Lung (tissue), 11 donors: ENCODE measurements at regions not wholly inside any gene's neighbourhood (a gene's known extent, or its start where the extent isn't known, plus 50 kb on each side); places are given as distances from the start of the nearest gene placed in this dataset.

Experiments used
- ATAC-seq: fragments of 200-7000 bp; cut with Tn5 transposase; one replicate; pipeline ENCODE4 v1.9.1; 2020; ENCODE audit warnings: moderate number of reproducible peaks; ENCODE audit not compliant: insufficient read depth, low FRiP score
- DNase-seq, 3 donors: peaks; one replicate each; pipeline ENCODE4 v3.0.0-alpha.2; 2013 to 2017
- H3K27ac ChIP-seq, 2 donors: one replicate each; pipeline ENCODE4 v1.5.1; 2013; ENCODE audit warnings: mild to moderate bottlenecking in 2 of 2, moderate library complexity in 2 of 2, control low read depth in 1 of 2, inconsistent platforms in 1 of 2, low read depth in 1 of 2, low read length in 1 of 2
- H3K27me3 ChIP-seq, 3 donors: one replicate each; pipeline ENCODE4 v1.5.1; 2013; ENCODE audit warnings: low read length in 2 of 3; ENCODE audit not compliant: control insufficient read depth in 3 of 3, insufficient read depth in 3 of 3
- H3K36me3 ChIP-seq, 4 donors: one replicate each; pipeline ENCODE4 v1.5.1; 2013; ENCODE audit warnings: low read length in 4 of 4, mild to moderate bottlenecking in 1 of 4, moderate library complexity in 1 of 4; ENCODE audit not compliant: control insufficient read depth in 4 of 4, insufficient read depth in 4 of 4
- H3K4me1 ChIP-seq, 5 donors: one replicate each; pipeline ENCODE4 v1.5.1; 2013; ENCODE audit warnings: low read length in 5 of 5, mild to moderate bottlenecking in 2 of 5, moderate library complexity in 1 of 5; ENCODE audit not compliant: control insufficient read depth in 5 of 5, insufficient read depth in 5 of 5
- H3K4me3 ChIP-seq: one replicate; pipeline ENCODE4 v1.5.1; 2013; ENCODE audit warnings: mild to moderate bottlenecking, control low read depth, moderate library complexity
- H3K9ac ChIP-seq, 2 donors: one replicate each; pipeline ENCODE4 v1.5.1; 2013; ENCODE audit warnings: low read length in 2 of 2, control low read depth in 1 of 2; ENCODE audit not compliant: insufficient read depth in 1 of 2
- H3K9me3 ChIP-seq, 4 donors: one replicate each; pipeline ENCODE4 v1.5.1; 2013; ENCODE audit warnings: low read length in 3 of 4, mild to moderate bottlenecking in 1 of 4, moderate library complexity in 1 of 4; ENCODE audit not compliant: control insufficient read depth in 4 of 4, insufficient read depth in 3 of 4
- WGBS, 2 donors: extraction: QIAGEN DNeasy Blood & Tissue Kit; methylation state at CpG; one replicate each; pipeline ENCODE4 v1.1.7; 2013; 5-methylcytosine and 5-hydroxymethylcytosine counted together
- TF ChIP-seq, protein P1 (sequence below): IDR thresholded peaks from 2 replicates; pipeline ENCODE4 v1.5.1; 2012; ENCODE audit warnings: mild to moderate bottlenecking; ENCODE audit errors: control extremely low read depth, extremely low read depth
- donor health status: control.
- donor health status: control.
- donor health status: Bipolar disorder and iron deficiency.
- donor health status: healthy.
- donor health status: DM: yes; HTN: yes; CAD: no.

DNA sequence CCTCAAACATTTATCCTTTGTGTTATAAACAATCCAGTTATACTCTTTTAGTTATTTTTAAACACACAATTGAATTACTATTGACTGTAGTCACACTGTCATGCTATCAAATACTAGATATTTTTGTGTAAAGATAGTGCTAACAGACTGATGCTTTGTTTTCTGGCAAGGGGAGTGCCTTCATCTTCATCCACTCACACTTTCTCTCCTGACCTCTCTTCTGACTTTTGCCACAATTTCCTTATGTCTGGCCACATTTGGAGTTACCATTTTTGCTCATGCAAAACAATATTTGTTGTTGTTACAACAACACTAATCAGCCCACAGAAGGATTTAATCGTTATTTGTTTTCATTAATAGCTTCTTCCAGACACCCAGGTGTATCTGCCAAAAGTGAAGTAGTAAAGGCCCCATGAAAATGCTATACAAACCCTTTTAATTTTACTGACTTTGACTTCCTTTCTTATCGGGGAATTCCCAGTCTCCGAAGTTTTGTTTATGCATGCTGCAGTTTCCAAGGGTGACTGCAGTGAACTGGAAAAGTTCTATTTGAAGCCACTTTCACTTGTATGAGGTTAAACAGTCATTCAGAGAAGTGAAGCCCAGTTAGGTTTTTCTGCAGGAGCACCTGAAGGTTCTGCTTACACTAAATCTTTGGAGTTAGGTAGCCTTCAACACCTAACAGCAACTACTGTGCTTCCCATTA is 66.1 kb upstream of the FRY start:
- Histone ChIP-seq H3K4me1 (peaks cover 0 to 28% (median 4%) of the 10 kb centered on the region in 5 donors), H3K9ac (peak overlapping the region in 1 of 2 donors; percentile 42), H3K4me3 (no peak overlapping the region), H3K27me3 (no peaks in the 10 kb centered on the region), H3K27ac (no peak overlapping the region), H3K9me3 (peaks cover 0 to 2% (median 0%) of the 10 kb centered on the region in 4 donors), H3K36me3 (no peaks in the 10 kb centered on the region)
- ATAC-seq (no peak), DNase-seq (peak; percentile 39 to 80 (median 75))
- WGBS, 2 donors = 30 to 62% methylated on average over 3 of the region's 3 CpGs
- TF ChIP-seq, protein P1, sequence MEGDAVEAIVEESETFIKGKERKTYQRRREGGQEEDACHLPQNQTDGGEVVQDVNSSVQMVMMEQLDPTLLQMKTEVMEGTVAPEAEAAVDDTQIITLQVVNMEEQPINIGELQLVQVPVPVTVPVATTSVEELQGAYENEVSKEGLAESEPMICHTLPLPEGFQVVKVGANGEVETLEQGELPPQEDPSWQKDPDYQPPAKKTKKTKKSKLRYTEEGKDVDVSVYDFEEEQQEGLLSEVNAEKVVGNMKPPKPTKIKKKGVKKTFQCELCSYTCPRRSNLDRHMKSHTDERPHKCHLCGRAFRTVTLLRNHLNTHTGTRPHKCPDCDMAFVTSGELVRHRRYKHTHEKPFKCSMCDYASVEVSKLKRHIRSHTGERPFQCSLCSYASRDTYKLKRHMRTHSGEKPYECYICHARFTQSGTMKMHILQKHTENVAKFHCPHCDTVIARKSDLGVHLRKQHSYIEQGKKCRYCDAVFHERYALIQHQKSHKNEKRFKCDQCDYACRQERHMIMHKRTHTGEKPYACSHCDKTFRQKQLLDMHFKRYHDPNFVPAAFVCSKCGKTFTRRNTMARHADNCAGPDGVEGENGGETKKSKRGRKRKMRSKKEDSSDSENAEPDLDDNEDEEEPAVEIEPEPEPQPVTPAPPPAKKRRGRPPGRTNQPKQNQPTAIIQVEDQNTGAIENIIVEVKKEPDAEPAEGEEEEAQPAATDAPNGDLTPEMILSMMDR = no peak

DNA sequence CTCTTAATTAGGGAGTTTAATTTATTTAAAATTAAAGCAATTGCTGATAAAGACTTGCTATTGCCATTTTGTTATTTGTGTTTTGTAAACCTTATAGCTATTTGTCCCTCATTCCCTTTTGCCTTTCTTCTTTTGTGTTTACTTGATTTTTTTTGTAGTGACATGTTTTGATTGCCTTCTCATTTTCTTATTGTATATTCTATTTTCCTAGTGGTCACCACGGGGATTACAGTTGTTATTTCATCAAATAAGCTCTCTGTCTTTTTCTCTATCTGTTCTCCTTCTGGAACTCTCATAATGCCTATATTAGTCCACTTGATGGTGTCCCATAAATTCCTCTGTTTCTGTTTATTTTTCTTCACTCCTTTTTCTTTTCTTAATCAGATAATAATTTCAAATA is 64.4 kb upstream of the FRY start:
- peaks cover 0 to 28% (median 4%) of the 10 kb centered on the region in 5 donors for H3K4me1 ChIP-seq
- H3K9ac ChIP-seq = no peak overlapping the region
- no peaks in the 10 kb centered on the region for H3K27me3 ChIP-seq
- no peak overlapping the region for H3K27ac ChIP-seq
- no peaks in the 10 kb centered on the region for H3K36me3 ChIP-seq
- peaks cover 0 to 2% (median 0%) of the 10 kb centered on the region in 4 donors for H3K9me3 ChIP-seq
- ATAC-seq (no peak), DNase-seq (no peak)
- TF ChIP-seq, protein P1 = no peak
- H3K4me3 ChIP-seq = no peak overlapping the region
- WGBS, 2 donors = 89 to 93% methylated on average over 1 of the region's 1 CpG

DNA sequence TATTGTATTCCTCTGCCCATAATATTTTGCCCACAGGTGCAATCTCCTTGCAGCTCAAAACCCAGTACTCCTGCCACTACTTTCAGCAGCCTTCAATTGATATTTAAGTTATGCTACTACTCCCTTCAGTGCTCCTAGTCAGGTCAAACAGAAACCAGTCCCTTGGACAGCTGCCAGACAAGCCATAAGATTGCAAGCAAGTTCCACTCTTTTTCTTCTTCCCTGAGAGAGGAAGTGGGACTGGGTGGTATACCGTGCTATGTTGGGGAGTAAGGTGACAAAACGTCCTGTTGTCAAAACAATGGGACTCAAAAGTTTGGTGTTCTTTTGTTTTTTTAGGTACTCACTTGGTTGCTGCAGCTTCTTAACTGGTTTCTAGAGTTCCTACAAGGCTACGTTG is 63.1 kb upstream of the FRY start:
- DNase-seq (peak in 2 of 3 donors; percentile 20 to 30), ATAC-seq (no peak)
- Histone ChIP-seq H3K9ac (no peak overlapping the region), H3K9me3 (peaks cover 0 to 2% (median 0%) of the 10 kb centered on the region in 4 donors), H3K4me3 (no peak overlapping the region), H3K4me1 (peaks cover 0 to 21% (median 4%) of the 10 kb centered on the region in 5 donors), H3K27me3 (no peaks in the 10 kb centered on the region), H3K27ac (peak overlapping the region in 1 of 2 donors; percentile 23), H3K36me3 (no peaks in the 10 kb centered on the region)
- 32 to 42% methylated on average over 3 of the region's 3 CpGs for WGBS, 2 donors
- TF ChIP-seq, protein P1 = no peak
